Stimulated activated CD4-positive, alpha-beta T cell treated with anti-CD3 and anti-CD28 coated beads, Interleukin-12 subunit alpha, Interleukin-12 subunit beta, amount 100 ng/mL, for 4 hours (primary cell): ENCODE measurements at regions not wholly inside any gene's neighbourhood (a gene's known extent, or its start where the extent isn't known, plus 50 kb on each side); places are given as distances from the start of the nearest gene placed in this dataset.

ENCODE experiments used
- DNase-seq: peaks from one replicate; pipeline ENCODE4 v3.0.0-alpha.2; 2020

GRCh38 chr20:56932575-56933330, 303.6 kb downstream of the TFAP2C start:
- no peak for DNase-seq

- DNase-seq: no peak
Observed at GRCh38 chr20:56933331-56933698, 304.2 kb downstream of the TFAP2C start.

GRCh38 chr20:56934888-56935287, 305.8 kb downstream of the TFAP2C start:
- DNase-seq: no peak

GRCh38 chr20:56940466-56940865, 311.4 kb downstream of the TFAP2C start:
- no peak for DNase-seq

GRCh38 chr20:56941101-56941686, 312.1 kb downstream of the TFAP2C start:
- DNase-seq: no peak

- DNase-seq: no peak
Observed at GRCh38 chr20:56943946-56944945, 315.1 kb downstream of the TFAP2C start.

GRCh38 chr20:56945057-56945456, 316.0 kb downstream of the TFAP2C start:
- DNase-seq: no peak

- DNase-seq: no peak
Observed at GRCh38 chr20:56945901-56946300, 316.8 kb downstream of the TFAP2C start.

GRCh38 chr20:56949318-56949717, 317.1 kb downstream of the BMP7 start:
- no peak for DNase-seq

- no peak for DNase-seq
Observed at GRCh38 chr20:56952258-56953047, 314.0 kb downstream of the BMP7 start.

- DNase-seq: no peak
Observed at GRCh38 chr20:56953048-56953586, 313.3 kb downstream of the BMP7 start.

GRCh38 chr20:56954797-56955196, 311.6 kb downstream of the BMP7 start:
- no peak for DNase-seq

- DNase-seq: no peak
Observed at GRCh38 chr20:56955680-56956079, 310.8 kb downstream of the BMP7 start.

- no peak for DNase-seq
Observed at GRCh38 chr20:56956534-56956933, 309.9 kb downstream of the BMP7 start.

- no peak for DNase-seq
Observed at GRCh38 chr20:56957737-56958553, 308.5 kb downstream of the BMP7 start.

- DNase-seq: no peak
Observed at GRCh38 chr20:56964901-56965300, 301.5 kb downstream of the BMP7 start.

GRCh38 chr20:56967916-56968315, 298.5 kb downstream of the BMP7 start:
- DNase-seq: no peak

- no peak for DNase-seq
Observed at GRCh38 chr20:56968376-56969048, 297.9 kb downstream of the BMP7 start.

GRCh38 chr20:56974499-56975250, 291.8 kb downstream of the BMP7 start:
- no peak for DNase-seq

GRCh38 chr20:56975838-56976237, 290.6 kb downstream of the BMP7 start:
- no peak for DNase-seq
